ENCODE measurements at regions not wholly inside any gene's neighbourhood (a gene's known extent, or its start where the extent isn't known, plus 50 kb on each side); places are given as distances from the start of the nearest gene placed in this dataset.
"Not testable (repeated sequence)": the region's sequence is repeated elsewhere in the genome, so short reads cannot be mapped to it uniquely, and the experiment has no call there.

GRCh38 chr4:187125062-187125461, 401.4 kb upstream of the FAT1 start:
- DNase-seq (ENCODE audit: low read depth) = no peak

GRCh38 chr4:187127456-187127855, 403.8 kb upstream of the FAT1 start:
- peak; percentile 43 for DNase-seq (ENCODE audit: low read depth)

GRCh38 chr4:187128222-187128621, 404.6 kb upstream of the FAT1 start:
- DNase-seq (ENCODE audit: low read depth) = peak; percentile 88

GRCh38 chr4:187128976-187129375, 405.3 kb upstream of the FAT1 start:
- peak; percentile 85 for DNase-seq (ENCODE audit: low read depth)

- DNase-seq (ENCODE audit: low read depth) = not testable (repeated sequence)
Measured at GRCh38 chr4:187131826-187132225, 408.2 kb upstream of the FAT1 start.

GRCh38 chr4:187135878-187136277, 412.2 kb upstream of the FAT1 start:
- DNase-seq (ENCODE audit: low read depth) = no peak

- DNase-seq (ENCODE audit: low read depth) = no peak
Measured at GRCh38 chr4:187139141-187139540, 415.5 kb upstream of the FAT1 start.

GRCh38 chr4:187141101-187141500, 417.4 kb upstream of the FAT1 start:
- DNase-seq (ENCODE audit: low read depth) = no peak

- DNase-seq (ENCODE audit: low read depth) = no peak
Measured at GRCh38 chr4:187149229-187149945, 425.7 kb upstream of the FAT1 start.

- DNase-seq (ENCODE audit: low read depth) = no peak
Measured at GRCh38 chr4:187157380-187157958, 433.8 kb upstream of the FAT1 start.

- peak; percentile 31 for DNase-seq (ENCODE audit: low read depth)
Measured at GRCh38 chr4:187158003-187158402, 434.3 kb upstream of the FAT1 start.

- DNase-seq (ENCODE audit: low read depth) = no peak
Measured at GRCh38 chr4:187160486-187160885, 436.8 kb upstream of the FAT1 start.

- DNase-seq (ENCODE audit: low read depth) = peak; percentile 46
Measured at GRCh38 chr4:187166886-187167512, 443.3 kb upstream of the FAT1 start.

- DNase-seq (ENCODE audit: low read depth) = no peak
Measured at GRCh38 chr4:187171706-187172339, 448.2 kb upstream of the FAT1 start.

GRCh38 chr4:187172340-187172761, 448.7 kb upstream of the FAT1 start:
- peak; percentile 81 for DNase-seq (ENCODE audit: low read depth)

GRCh38 chr4:187174749-187175148, 451.1 kb upstream of the FAT1 start:
- DNase-seq (ENCODE audit: low read depth) = no peak

- no peak for DNase-seq (ENCODE audit: low read depth)
Measured at GRCh38 chr4:187175197-187175596, 451.5 kb upstream of the FAT1 start.

GRCh38 chr4:187176261-187176910, 452.7 kb upstream of the FAT1 start:
- peak; percentile 38 for DNase-seq (ENCODE audit: low read depth)

GRCh38 chr4:187178084-187178483, 454.4 kb upstream of the FAT1 start:
- no peak for DNase-seq (ENCODE audit: low read depth)

GRCh38 chr4:187178587-187178986, 454.9 kb upstream of the FAT1 start:
- DNase-seq (ENCODE audit: low read depth) = no peak

- DNase-seq (ENCODE audit: low read depth) = no peak
Measured at GRCh38 chr4:187179086-187180058, 455.7 kb upstream of the FAT1 start.

All from RPMI7951 (cell line).